ES-I3 (cell line): ENCODE measurements at regions not wholly inside any gene's neighbourhood (a gene's known extent, or its start where the extent isn't known, plus 50 kb on each side); places are given as distances from the start of the nearest gene placed in this dataset.

Experiments
- H3K36me3 ChIP-seq: 2 replicates; pipeline ENCODE4 v1.6.1; 2013; ENCODE audit warnings: mild to moderate bottlenecking, low read length, control low read depth, moderate library complexity; ENCODE audit not compliant: insufficient read depth
- H3K4me1 ChIP-seq: 2 replicates; pipeline ENCODE4 v1.6.1; 2013; ENCODE audit warnings: mild to moderate bottlenecking, control low read depth, low read length; ENCODE audit not compliant: insufficient read depth
- H3K9ac ChIP-seq: 2 replicates; pipeline ENCODE4 v1.6.1; 2013; ENCODE audit warnings: low read depth, mild to moderate bottlenecking, low read length, moderate library complexity
- H3K9me3 ChIP-seq: 2 replicates; pipeline ENCODE4 v1.6.1; 2013; ENCODE audit warnings: mild to moderate bottlenecking, low read length, moderate library complexity; ENCODE audit not compliant: control insufficient read depth, insufficient read depth

- Histone ChIP-seq H3K36me3 (no peaks in the 10 kb centered on the region), H3K4me1 (peaks cover 12% of the 10 kb centered on the region), H3K9me3 (no peaks in the 10 kb centered on the region), H3K9ac (no peak overlapping the region)
Observed at GRCh38 chr6:140046016-140046632, 671.7 kb upstream of the CITED2 start.

DNA sequence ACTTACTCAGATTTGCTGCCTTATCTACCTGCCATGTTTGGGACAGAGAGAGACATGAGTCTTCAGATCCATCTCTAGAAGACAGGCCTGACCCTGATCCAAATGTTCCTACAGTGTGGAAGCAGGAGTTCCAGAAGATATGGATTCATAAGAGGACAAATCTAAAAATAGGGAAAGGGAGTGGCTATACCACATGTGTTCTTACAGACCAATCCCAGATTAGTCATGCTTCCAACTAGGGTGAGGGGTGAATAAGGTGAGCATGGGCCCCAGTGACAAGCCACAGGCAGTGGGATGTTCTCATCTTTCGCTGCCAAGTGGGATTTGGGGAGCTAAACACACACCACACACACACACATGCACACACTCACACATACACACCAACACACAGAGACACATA, 670.7 kb upstream of the CITED2 start:
- Histone ChIP-seq H3K9me3 (no peaks in the 10 kb centered on the region), H3K9ac (no peak overlapping the region), H3K36me3 (no peaks in the 10 kb centered on the region), H3K4me1 (peaks cover 2% of the 10 kb centered on the region)

DNA sequence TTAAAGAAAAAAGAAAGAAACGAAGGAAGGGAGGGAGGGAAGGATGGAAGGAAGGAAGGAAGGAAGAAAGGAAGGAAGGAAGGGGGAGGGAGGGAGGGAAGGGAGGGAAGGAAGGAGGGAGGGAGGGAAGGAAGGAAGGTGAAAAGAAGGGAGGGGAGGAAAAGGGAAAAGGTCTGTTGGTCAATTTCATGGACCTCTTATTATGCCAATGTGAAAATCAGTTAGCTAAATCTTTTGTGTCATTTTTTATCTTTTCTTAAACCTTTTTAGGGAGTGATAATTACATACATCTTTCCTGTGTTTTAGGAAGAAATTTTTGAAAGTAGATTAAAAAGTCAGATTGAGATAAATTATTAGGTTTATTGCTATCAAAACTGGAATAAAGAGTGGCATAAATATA, 670.2 kb upstream of the CITED2 start:
- Histone ChIP-seq H3K4me1 (no peaks in the 10 kb centered on the region), H3K36me3 (no peaks in the 10 kb centered on the region), H3K9ac (no peak overlapping the region)

GRCh38 chr6:140043762-140044378, 669.4 kb upstream of the CITED2 start:
- no peaks in the 10 kb centered on the region for H3K4me1 ChIP-seq
- H3K36me3 ChIP-seq = no peaks in the 10 kb centered on the region
- H3K9ac ChIP-seq = no peak overlapping the region
- no peaks in the 10 kb centered on the region for H3K9me3 ChIP-seq

More for the DNA sequence above, 670.2 kb upstream of the CITED2 start:
- H3K9me3 ChIP-seq = no peaks in the 10 kb centered on the region

DNA sequence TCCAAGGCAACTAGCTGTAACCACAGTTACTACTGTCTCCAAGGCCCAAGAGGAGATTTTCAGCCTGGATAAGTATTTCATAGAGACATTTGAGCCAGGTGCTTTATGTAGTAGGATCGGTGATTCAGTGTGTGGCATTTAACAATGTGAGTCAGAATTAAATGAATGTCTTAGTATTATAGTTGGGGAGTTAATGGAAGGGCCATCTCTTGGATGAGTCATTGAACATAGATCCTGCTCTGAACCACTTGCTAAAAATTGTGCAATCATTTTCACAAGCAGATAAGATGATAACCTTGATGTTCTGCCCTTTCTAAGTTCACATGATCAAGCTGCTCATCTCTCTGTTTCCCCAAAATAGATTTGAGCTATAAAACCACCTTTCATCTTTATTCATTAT, 668.9 kb upstream of the CITED2 start:
- Histone ChIP-seq H3K9ac (no peak overlapping the region), H3K36me3 (no peaks in the 10 kb centered on the region), H3K9me3 (no peaks in the 10 kb centered on the region), H3K4me1 (no peaks in the 10 kb centered on the region)

DNA sequence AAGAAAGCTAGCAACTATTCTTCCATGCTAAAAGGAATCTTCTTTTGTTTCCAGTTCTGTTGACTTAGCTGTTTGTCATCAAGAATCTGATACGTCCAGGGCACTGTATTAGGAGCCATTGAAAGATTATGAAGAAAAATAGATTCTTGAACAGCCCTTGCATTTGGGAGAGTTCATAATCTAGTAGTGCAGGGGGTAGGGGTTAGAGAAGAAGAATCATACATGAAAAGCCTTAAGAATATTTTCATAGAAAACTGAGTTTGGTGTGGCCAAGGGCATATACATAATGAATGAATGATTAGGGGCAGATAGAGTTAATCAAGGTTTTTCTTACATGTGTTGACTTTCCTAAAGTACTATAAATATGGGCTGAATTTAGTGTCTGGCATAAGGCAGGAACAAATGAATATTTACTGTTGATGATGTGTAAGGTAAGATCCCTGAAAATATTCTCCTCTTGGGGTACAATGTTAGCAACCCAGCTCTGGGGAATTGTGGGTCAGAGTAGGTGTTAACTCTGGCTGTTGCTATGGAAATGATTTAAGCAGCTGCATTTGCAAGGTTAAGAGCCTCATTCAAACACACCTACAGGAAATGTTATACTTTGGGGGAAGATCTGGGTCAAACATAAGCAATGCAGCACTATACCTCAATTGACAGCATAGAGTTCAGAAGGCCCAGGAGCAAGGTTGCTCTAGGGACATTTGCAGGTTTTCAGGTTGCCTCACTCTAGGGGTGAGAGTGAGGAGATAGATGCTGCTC, 667.3 kb upstream of the CITED2 start:
- H3K4me1 ChIP-seq = no peaks in the 10 kb centered on the region
- H3K36me3 ChIP-seq = no peaks in the 10 kb centered on the region

DNA sequence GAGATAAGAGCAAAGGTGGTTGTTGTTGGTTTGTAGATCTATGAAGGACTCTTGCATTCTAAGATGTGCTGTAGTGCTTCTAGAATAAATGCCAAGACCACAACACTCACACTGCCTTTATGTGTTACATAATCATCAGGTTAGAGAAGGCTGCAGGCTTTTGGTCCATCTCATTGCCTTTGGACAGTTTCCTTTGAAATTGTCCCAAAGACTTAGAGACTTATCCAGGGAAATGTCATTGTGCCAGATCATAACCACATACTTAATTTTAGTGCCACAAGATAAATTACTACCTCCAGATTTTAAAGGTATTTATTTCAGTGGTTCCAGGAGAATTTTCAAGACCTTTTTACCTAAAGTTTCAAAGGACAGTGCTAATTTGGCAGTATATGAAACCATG, 666.6 kb upstream of the CITED2 start:
- Histone ChIP-seq H3K4me1 (no peaks in the 10 kb centered on the region), H3K9me3 (peaks cover 4% of the 10 kb centered on the region; the same call in 1 of the 2 replicates), H3K36me3 (no peaks in the 10 kb centered on the region), H3K9ac (no peak overlapping the region)

More for the DNA sequence above, 667.3 kb upstream of the CITED2 start:
- peaks cover 4% of the 10 kb centered on the region; the same call in 1 of the 2 replicates for H3K9me3 ChIP-seq
- no peak overlapping the region for H3K9ac ChIP-seq

DNA sequence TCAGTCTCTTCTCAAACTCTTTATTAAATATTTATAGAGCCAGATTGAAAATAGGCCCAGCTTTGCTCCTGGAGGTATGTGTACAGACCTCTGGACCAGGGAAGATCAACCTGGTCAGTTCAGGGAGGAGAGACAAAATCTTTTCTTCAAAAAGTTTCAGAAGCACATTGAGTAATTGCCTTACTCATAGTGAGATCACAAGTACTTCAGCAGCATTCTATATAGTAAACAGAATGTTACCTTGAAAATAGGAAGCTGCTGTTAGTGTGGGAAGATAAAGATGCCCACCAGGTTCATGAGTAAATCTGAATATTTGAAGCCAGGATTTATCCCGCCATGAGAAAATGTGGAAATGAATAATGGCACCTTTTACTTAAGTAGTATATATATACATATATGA, 665.9 kb upstream of the CITED2 start:
- H3K4me1 ChIP-seq = no peaks in the 10 kb centered on the region

GRCh38 chr6:140039364-140039763, 664.9 kb upstream of the CITED2 start:
- H3K36me3 ChIP-seq = no peaks in the 10 kb centered on the region
- H3K9me3 ChIP-seq = peaks cover 4% of the 10 kb centered on the region; the same call in 1 of the 2 replicates
- H3K9ac ChIP-seq = no peak overlapping the region
- no peaks in the 10 kb centered on the region for H3K4me1 ChIP-seq

More for the DNA sequence above, 665.9 kb upstream of the CITED2 start:
- no peaks in the 10 kb centered on the region for H3K36me3 ChIP-seq
- no peak overlapping the region for H3K9ac ChIP-seq
- peaks cover 4% of the 10 kb centered on the region; the same call in 1 of the 2 replicates for H3K9me3 ChIP-seq

- H3K9me3 ChIP-seq = peaks cover 4% of the 10 kb centered on the region; the same call in 1 of the 2 replicates
- H3K36me3 ChIP-seq = no peaks in the 10 kb centered on the region
- no peaks in the 10 kb centered on the region for H3K4me1 ChIP-seq
- H3K9ac ChIP-seq = no peak overlapping the region
Observed at GRCh38 chr6:140036196-140036595, 661.7 kb upstream of the CITED2 start.

GRCh38 chr6:140032189-140032588, 657.7 kb upstream of the CITED2 start:
- peaks cover 3% of the 10 kb centered on the region; the same call in 1 of the 2 replicates for H3K9me3 ChIP-seq
- H3K4me1 ChIP-seq = no peaks in the 10 kb centered on the region
- H3K36me3 ChIP-seq = no peaks in the 10 kb centered on the region
- H3K9ac ChIP-seq = no peak overlapping the region

GRCh38 chr6:140029551-140029950, 655.1 kb upstream of the CITED2 start:
- H3K9me3 ChIP-seq = no peaks in the 10 kb centered on the region
- H3K4me1 ChIP-seq = no peaks in the 10 kb centered on the region
- H3K36me3 ChIP-seq = no peaks in the 10 kb centered on the region
- no peak overlapping the region for H3K9ac ChIP-seq

DNA sequence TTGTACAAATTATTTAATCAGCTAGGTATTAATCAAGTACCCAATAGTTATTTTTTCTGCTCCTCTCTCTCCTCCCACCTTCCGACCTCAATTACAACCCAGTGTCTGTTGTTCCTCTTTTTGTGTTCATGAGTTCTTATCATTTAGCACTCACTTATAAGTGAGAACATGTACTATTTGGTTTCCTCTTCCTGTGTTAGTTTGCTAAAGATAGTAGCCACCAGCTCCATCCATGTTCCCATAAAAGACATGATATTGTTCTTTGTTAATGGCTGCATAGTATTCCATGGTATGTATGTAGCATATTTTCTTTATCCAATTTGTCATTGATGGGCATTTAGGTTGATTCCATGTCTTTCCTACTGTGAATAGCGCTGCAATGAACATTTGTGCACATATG, 652.8 kb upstream of the CITED2 start:
- Histone ChIP-seq H3K9me3 (no peaks in the 10 kb centered on the region), H3K9ac (no peak overlapping the region), H3K4me1 (no peaks in the 10 kb centered on the region), H3K36me3 (no peaks in the 10 kb centered on the region)

DNA sequence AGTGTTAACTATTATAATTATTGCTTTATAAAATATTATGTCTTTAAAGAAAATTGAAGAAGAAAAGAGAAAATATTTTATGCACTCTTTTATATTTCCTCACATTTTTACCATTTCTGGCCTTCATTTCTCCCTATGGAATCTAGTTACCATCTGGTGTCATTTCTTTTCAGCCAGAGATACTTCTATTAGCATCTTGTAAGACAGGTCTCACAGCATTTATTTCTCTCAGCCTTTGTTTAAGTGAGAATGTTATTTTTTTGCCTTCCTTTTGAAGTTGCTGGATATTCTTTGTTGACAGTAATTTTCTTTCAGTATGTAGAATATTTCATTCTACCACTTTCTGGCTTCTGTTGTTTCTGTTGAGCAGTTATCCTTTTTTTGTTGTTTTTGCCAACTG, 652.1 kb upstream of the CITED2 start:
- no peak overlapping the region for H3K9ac ChIP-seq
- no peaks in the 10 kb centered on the region for H3K36me3 ChIP-seq
- no peaks in the 10 kb centered on the region for H3K4me1 ChIP-seq
- no peaks in the 10 kb centered on the region for H3K9me3 ChIP-seq

DNA sequence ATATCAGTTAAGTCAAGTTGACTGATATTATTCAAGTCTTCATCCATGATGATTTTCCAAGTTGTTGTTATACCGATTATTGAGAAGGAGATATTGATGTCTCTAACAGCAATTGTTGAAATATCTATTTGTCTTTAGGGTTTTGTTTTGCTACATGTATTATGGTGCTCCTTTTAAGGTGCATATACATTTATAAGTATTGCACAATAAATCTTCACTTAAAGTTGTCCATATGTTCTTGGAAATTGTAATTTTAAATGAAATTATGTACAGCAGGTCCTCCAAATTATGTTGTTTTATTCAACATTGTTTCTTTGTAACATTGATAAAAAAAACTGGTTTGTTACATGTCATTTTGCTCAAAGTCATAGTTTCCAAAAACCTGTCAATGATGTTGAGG, 650.7 kb upstream of the CITED2 start:
- H3K9ac ChIP-seq = no peak overlapping the region
- H3K36me3 ChIP-seq = no peaks in the 10 kb centered on the region
- no peaks in the 10 kb centered on the region for H3K9me3 ChIP-seq
- no peaks in the 10 kb centered on the region for H3K4me1 ChIP-seq
